ENCODE measurements at regions not wholly inside any gene's neighbourhood (a gene's known extent, or its start where the extent isn't known, plus 50 kb on each side); places are given as distances from the start of the nearest gene placed in this dataset.

GRCh38 chr2:106719222-106719621 lies 166.7 kb downstream of the ST6GAL2 start:
- TF ChIP-seq EZH2 (IDR thresholded peaks at IDR 0.05; ENCODE audit: borderline replicate concordance, low read length): no peak
- TF ChIP-seq, protein P1, sequence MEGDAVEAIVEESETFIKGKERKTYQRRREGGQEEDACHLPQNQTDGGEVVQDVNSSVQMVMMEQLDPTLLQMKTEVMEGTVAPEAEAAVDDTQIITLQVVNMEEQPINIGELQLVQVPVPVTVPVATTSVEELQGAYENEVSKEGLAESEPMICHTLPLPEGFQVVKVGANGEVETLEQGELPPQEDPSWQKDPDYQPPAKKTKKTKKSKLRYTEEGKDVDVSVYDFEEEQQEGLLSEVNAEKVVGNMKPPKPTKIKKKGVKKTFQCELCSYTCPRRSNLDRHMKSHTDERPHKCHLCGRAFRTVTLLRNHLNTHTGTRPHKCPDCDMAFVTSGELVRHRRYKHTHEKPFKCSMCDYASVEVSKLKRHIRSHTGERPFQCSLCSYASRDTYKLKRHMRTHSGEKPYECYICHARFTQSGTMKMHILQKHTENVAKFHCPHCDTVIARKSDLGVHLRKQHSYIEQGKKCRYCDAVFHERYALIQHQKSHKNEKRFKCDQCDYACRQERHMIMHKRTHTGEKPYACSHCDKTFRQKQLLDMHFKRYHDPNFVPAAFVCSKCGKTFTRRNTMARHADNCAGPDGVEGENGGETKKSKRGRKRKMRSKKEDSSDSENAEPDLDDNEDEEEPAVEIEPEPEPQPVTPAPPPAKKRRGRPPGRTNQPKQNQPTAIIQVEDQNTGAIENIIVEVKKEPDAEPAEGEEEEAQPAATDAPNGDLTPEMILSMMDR (conservative IDR thresholded peaks at IDR 0.05 in 1 of 2, IDR thresholded peaks at IDR 0.05 in 1 of 2; ENCODE audit: extremely low read depth in 1 of 2, insufficient read depth in 1 of 2, low read depth in 1 of 2, low read length in 2 of 2): no peak
